ENCODE measurements at regions not wholly inside any gene's neighbourhood (a gene's known extent, or its start where the extent isn't known, plus 50 kb on each side); places are given as distances from the start of the nearest gene placed in this dataset.

DNA sequence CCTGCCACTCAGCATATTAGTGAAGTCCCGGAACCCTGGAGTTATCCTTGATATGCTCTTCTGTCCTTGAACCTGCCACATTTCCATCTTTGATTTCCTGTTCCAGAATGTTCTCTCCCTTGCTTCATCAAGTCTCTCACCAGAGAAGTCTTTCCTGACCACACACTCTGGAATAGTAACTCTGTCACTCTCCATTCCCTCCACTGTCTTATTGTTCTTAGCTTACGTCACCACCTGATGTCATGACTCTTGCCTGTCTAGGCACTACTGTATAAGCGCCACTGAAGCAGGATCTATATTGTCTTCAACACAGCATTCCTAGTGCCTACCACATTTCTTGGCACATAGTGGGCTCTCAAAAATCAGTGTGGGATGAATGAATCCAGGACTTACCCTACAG lies 65.4 kb upstream of the SMYD2 start:
- no peak for TF ChIP-seq ZBTB7A (IDR thresholded peaks at IDR 0.05; ENCODE audit: low read depth)
- no peak for TF ChIP-seq EP300 (IDR thresholded peaks at IDR 0.05; ENCODE audit: borderline replicate concordance)
- no peak for TF ChIP-seq NFIC (IDR thresholded peaks at IDR 0.05)
- TF ChIP-seq TAF1 (IDR thresholded peaks at IDR 0.05; ENCODE audit: low read depth), result no peak
- TF ChIP-seq RAD21 (IDR thresholded peaks at IDR 0.05; ENCODE audit: low read depth), result no peak
- TF ChIP-seq CEBPB (IDR thresholded peaks at IDR 0.05), result no peak
- TF ChIP-seq, protein P1, sequence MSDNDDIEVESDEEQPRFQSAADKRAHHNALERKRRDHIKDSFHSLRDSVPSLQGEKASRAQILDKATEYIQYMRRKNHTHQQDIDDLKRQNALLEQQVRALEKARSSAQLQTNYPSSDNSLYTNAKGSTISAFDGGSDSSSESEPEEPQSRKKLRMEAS (IDR thresholded peaks at IDR 0.05), result no peak
- no peak for TF ChIP-seq TEAD4 (IDR thresholded peaks at IDR 0.05)
- TF ChIP-seq EGR1 (IDR thresholded peaks at IDR 0.05), result no peak
- no peak for TF ChIP-seq TCF12 (IDR thresholded peaks at IDR 0.05; ENCODE audit: low read depth)
- TF ChIP-seq, protein P2, sequence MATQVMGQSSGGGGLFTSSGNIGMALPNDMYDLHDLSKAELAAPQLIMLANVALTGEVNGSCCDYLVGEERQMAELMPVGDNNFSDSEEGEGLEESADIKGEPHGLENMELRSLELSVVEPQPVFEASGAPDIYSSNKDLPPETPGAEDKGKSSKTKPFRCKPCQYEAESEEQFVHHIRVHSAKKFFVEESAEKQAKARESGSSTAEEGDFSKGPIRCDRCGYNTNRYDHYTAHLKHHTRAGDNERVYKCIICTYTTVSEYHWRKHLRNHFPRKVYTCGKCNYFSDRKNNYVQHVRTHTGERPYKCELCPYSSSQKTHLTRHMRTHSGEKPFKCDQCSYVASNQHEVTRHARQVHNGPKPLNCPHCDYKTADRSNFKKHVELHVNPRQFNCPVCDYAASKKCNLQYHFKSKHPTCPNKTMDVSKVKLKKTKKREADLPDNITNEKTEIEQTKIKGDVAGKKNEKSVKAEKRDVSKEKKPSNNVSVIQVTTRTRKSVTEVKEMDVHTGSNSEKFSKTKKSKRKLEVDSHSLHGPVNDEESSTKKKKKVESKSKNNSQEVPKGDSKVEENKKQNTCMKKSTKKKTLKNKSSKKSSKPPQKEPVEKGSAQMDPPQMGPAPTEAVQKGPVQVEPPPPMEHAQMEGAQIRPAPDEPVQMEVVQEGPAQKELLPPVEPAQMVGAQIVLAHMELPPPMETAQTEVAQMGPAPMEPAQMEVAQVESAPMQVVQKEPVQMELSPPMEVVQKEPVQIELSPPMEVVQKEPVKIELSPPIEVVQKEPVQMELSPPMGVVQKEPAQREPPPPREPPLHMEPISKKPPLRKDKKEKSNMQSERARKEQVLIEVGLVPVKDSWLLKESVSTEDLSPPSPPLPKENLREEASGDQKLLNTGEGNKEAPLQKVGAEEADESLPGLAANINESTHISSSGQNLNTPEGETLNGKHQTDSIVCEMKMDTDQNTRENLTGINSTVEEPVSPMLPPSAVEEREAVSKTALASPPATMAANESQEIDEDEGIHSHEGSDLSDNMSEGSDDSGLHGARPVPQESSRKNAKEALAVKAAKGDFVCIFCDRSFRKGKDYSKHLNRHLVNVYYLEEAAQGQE (IDR thresholded peaks at IDR 0.05; ENCODE audit: low read depth), result no peak
